ENCODE measurements at regions not wholly inside any gene's neighbourhood (a gene's known extent, or its start where the extent isn't known, plus 50 kb on each side); places are given as distances from the start of the nearest gene placed in this dataset.

DNA sequence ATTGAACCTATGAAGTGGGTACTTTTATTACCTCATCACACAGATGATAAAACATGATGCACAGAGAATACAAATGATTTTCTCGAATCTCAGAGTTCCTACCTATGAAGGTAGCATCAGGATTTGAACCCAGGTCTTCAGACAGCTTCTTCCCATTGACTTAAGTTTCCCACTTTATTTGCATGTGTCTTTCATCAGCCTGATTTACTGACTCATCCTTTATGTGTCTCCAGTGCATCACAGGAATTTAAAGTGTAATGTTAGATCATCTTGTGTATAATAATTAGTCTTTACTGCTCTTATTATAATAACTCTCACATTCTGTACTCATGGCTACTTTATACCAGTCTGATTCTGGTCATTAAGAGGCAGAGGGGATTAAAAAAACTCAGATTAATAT is 449.4 kb upstream of the SUCLG2 start:
- TF ChIP-seq, protein P1, sequence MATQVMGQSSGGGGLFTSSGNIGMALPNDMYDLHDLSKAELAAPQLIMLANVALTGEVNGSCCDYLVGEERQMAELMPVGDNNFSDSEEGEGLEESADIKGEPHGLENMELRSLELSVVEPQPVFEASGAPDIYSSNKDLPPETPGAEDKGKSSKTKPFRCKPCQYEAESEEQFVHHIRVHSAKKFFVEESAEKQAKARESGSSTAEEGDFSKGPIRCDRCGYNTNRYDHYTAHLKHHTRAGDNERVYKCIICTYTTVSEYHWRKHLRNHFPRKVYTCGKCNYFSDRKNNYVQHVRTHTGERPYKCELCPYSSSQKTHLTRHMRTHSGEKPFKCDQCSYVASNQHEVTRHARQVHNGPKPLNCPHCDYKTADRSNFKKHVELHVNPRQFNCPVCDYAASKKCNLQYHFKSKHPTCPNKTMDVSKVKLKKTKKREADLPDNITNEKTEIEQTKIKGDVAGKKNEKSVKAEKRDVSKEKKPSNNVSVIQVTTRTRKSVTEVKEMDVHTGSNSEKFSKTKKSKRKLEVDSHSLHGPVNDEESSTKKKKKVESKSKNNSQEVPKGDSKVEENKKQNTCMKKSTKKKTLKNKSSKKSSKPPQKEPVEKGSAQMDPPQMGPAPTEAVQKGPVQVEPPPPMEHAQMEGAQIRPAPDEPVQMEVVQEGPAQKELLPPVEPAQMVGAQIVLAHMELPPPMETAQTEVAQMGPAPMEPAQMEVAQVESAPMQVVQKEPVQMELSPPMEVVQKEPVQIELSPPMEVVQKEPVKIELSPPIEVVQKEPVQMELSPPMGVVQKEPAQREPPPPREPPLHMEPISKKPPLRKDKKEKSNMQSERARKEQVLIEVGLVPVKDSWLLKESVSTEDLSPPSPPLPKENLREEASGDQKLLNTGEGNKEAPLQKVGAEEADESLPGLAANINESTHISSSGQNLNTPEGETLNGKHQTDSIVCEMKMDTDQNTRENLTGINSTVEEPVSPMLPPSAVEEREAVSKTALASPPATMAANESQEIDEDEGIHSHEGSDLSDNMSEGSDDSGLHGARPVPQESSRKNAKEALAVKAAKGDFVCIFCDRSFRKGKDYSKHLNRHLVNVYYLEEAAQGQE (IDR thresholded peaks at IDR 0.05; ENCODE audit: insufficient read depth in 1 of 2, low read depth in 2 of 2, low read length in 2 of 2), result no peak
- TF ChIP-seq POLR2AphosphoS5 (IDR thresholded peaks at IDR 0.05; ENCODE audit: low read depth, low read length), result no peak
- no peak for TF ChIP-seq SIN3A (IDR thresholded peaks at IDR 0.05; ENCODE audit: borderline replicate concordance, insufficient read depth, low read length)
- TF ChIP-seq FOXP2 (optimal IDR thresholded peaks at IDR 0.05; ENCODE audit: borderline replicate concordance, extremely low read depth, extremely low read length, insufficient read depth), result no peak
